ENCODE measurements at regions not wholly inside any gene's neighbourhood (a gene's known extent, or its start where the extent isn't known, plus 50 kb on each side); places are given as distances from the start of the nearest gene placed in this dataset.

- TF ChIP-seq REST (IDR thresholded peaks at IDR 0.05) (no peak), ZSCAN20 (CRISPR knock-in tag; IDR thresholded peaks at IDR 0.05) (no peak), KDM1A (IDR thresholded peaks at IDR 0.05; ENCODE audit: low read depth) (no peak)
Measured at GRCh38 chr5:136811086-136811485, 445.7 kb upstream of the TRPC7 start (continued).

DNA sequence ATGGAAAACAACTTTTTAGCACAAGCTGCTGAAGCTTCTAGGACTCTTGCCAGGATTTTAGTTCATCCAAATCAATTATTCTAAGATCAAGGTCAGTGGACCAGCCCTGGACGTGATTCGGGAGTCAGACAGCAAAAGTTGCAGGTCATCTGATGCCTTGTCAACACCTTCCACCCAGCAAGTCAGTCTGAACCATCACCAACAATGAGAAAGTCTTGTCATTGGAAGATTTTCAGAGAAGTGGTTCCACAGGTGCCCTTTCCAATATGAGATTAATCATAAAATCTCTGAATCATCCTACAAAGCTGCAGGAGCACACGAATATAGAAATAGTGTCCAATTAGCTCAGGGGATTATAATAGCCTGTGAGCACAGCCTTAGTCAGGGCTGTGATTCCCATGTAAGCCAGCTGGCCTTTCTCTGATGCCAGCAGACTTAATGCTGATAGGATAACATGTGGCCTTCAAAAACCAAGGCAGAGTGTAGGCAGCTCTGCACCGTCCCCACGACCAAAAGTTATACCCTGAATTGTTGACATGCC is 445.0 kb upstream of the TRPC7 start:
- H3K4me1 ChIP-seq, result peaks cover 10% of the 10 kb centered on the region; the same call in 2 of the 3 replicates
- CTCF ChIA-PET, result interaction anchor here (0.7 to 1.8 kb wide), 5 partner anchors 8 to 689 kb away, joined by 3 to 8 read pairs (median 3); partner anchors contain the start of gene SPOCK1
- DNase-seq (ENCODE audit: low read depth in 1 of 2, low spot score in 1 of 2) (no peak), FAIRE-seq (no peak), ATAC-seq (no peak)
- H3K4me3 ChIP-seq, result no peak overlapping the region
- no peak overlapping the region for H3K4me2 ChIP-seq
- POLR2A ChIA-PET, result no interaction called here
- WGBS (ENCODE audit: missing lambda C conversion rate), result 36% methylated on average over 5 of the region's 5 CpGs
- TF ChIP-seq CBX2 (IDR thresholded peaks at IDR 0.05; ENCODE audit: borderline replicate concordance, low read depth) (no peak), MAZ (IDR thresholded peaks at IDR 0.05; ENCODE audit: borderline replicate concordance, low read depth, low read length) (no peak), JUN (IDR thresholded peaks at IDR 0.05) (no peak), ZC3H11A (IDR thresholded peaks at IDR 0.05) (no peak), HDAC2 (IDR thresholded peaks at IDR 0.05) (no peak), FOXS1 (CRISPR knock-in tag; IDR thresholded peaks at IDR 0.05) (no peak), SMC3 (IDR thresholded peaks at IDR 0.05) (no peak), HOXA7 (CRISPR knock-in tag; IDR thresholded peaks at IDR 0.05) (no peak), RAD21 (conservative IDR thresholded peaks at IDR 0.05 in 1 of 2, IDR thresholded peaks at IDR 0.05 in 1 of 2) (no peak), PHF8 (IDR thresholded peaks at IDR 0.05; ENCODE audit: borderline replicate concordance, low read depth) (no peak), CBX8 (IDR thresholded peaks at IDR 0.05) (no peak), EP300 (IDR thresholded peaks at IDR 0.05) (no peak), JUNB (IDR thresholded peaks at IDR 0.05) (no peak), REST (IDR thresholded peaks at IDR 0.05) (no peak), E2F6 (IDR thresholded peaks at IDR 0.05; ENCODE audit: borderline replicate concordance, low read depth) (no peak), ZNF302 (CRISPR knock-in tag; IDR thresholded peaks at IDR 0.05) (no peak), TFCP2L1 (CRISPR knock-in tag; IDR thresholded peaks at IDR 0.05) (no peak), RFX5 (IDR thresholded peaks at IDR 0.05) (no peak)
- TF ChIP-seq, protein P1, sequence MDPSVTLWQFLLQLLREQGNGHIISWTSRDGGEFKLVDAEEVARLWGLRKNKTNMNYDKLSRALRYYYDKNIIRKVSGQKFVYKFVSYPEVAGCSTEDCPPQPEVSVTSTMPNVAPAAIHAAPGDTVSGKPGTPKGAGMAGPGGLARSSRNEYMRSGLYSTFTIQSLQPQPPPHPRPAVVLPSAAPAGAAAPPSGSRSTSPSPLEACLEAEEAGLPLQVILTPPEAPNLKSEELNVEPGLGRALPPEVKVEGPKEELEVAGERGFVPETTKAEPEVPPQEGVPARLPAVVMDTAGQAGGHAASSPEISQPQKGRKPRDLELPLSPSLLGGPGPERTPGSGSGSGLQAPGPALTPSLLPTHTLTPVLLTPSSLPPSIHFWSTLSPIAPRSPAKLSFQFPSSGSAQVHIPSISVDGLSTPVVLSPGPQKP (IDR thresholded peaks at IDR 0.05; ENCODE audit: low read depth, low read length), result no peak
- no peaks in the 10 kb centered on the region for H3K9me3 ChIP-seq
- no peak overlapping the region for H3K27ac ChIP-seq

All from A549 (cell line).